ENCODE measurements at regions not wholly inside any gene's neighbourhood (a gene's known extent, or its start where the extent isn't known, plus 50 kb on each side); places are given as distances from the start of the nearest gene placed in this dataset.
"Not testable (repeated sequence)": the region's sequence is repeated elsewhere in the genome, so short reads cannot be mapped to it uniquely, and the experiment has no call there.

DNA sequence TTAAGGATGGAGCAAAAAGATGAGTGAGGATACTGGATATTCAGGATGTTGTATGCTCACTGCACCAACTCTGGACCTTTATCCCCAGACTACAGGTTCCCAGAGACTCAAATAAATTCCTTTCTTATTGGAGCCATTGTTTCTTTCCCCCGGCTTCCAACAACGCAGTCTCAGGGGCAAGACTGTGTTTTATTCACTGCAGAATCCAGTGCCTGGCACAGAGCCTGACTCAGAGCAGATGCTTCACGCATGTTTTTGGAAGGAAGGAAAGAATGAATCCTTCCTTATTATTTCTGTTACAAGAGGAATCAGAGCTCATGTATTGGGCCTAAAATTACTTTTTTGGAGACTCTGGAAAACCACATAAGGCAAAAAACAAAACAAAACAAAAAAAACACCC lies 96.0 kb upstream of the VGLL4 start:
- peak in 2 of 51 donors; percentile 3 to 6 for DNase-seq

DNA sequence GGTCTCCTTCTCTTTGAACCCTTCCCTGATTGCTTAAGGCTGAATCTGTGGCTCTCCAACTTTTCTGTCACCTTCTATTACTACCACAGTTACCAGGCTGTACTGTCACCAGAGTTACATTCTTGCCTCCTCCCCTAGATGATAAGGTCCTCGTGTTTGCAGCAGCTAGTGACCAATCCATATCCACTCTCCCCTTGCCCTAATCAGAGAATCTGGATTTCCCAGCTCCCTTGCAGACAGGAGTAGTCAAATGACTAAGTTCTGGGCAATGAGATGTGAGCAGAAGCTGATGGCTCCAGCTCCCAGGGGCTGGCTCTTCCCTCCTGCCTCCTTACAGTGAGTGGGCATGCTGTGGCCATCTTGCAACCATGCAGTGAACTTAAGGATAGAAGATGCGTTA lies 95.4 kb upstream of the VGLL4 start:
- no peak for DNase-seq

DNA sequence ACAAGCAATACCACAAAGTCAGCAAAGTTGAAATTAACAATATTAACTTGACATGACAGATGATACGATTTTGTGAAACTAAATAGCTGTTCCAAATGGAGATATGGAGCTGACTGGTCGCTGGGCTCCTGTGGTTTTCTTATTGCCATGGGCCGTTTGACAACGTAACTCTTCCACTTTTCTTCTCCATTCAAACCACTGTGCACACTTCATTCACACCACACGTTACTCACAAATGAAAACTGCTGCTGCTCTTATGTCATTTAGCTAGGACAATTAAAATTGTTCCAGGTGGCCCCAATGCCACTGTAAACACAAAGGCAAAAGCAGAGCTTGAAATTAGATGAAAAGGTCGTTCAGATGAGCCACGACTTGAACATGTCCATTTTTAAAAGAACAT lies 94.0 kb upstream of the VGLL4 start:
- DNase-seq: no peak

DNA sequence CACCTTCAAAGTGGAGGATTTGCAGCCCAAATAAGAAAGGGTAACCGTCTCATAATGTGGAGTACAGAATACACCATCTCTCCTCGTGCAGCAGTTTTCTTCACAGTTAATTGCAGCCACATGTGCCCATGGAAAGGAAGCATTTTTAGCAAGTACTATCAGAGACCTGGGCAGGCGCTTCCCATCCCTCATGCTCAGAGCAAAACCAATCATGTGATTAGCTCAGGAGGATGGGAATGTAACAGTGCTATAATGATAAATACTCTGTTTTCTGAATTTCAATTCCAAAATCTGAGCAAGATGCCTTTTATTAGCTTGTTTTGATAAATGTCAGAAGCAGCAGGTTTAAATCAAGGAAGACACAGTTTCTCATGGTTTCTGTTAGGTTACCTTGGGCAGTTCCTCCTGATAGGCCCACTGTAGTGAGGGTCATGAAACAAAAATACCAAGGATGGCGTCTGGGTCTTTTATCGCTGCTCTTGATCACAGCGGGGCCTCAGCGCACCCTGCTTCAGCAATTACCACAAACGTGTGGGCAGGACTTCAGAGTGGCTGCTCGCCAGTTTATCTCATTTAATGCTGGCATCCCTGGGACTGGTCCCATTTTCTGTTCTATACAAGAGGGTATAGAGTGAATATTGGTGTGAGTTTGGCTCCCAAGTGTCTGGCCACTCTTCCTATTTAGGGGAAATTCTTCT lies 92.6 kb upstream of the VGLL4 start:
- DNase-seq: no peak

DNA sequence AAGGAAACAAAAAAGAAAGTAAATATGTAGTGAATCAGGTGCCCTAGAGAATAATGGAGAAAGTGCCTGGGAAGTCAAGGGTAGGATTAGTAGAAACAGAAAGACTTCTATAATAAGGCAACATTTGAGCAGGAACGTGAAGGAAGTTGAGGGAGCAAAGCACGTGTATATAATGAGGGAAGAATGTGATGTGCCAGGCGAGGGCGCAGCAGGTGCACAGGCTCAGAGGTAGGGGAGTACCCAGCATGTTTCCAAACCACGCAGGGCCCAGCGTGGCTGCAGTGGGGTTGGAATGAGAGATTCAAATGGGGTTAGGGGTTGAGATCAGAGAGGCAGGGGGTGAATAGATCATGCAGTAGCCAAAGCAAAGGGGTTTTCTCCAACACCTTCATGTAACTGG lies 91.9 kb upstream of the VGLL4 start:
- no peak for DNase-seq

DNA sequence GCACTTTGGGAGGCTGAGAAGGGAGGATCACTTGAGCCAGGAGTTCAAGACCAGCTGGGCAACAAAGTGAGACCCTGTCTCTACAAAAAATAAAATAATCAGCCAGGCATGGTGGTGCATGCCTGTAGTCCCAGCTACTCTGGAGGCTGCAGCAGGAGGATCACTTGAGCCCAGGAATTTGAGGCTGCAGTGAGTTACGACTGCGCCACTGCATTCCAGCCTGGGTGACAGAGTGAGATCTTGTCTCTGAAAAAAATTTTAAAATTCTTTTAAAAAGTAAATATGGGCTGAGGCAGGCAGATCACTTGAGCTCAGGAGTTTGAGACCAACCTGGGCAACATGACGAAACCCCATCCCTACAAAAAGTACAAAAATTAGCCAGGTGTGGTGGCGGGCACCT lies 91.4 kb upstream of the VGLL4 start:
- DNase-seq: not testable (repeated sequence)

DNA sequence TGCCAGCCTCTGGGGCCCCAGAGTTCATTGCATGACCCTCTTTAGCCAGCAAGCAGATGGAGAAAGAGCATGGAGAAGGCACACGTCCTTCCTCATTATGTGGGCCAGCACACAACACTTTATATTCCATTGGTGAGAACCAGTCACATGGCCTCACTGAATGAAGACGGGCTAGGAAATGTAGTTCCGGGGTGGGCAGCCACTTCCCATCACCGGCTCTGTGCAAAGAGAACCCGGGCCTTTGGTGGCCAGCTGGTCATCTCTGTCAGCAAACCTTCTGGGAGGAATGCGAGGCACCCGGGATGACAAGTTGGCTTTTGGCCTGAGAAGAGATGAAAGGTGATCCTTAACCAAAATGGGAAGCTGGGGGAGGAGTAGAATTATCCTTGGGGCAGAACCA lies 90.2 kb upstream of the VGLL4 start:
- no peak for DNase-seq

DNA sequence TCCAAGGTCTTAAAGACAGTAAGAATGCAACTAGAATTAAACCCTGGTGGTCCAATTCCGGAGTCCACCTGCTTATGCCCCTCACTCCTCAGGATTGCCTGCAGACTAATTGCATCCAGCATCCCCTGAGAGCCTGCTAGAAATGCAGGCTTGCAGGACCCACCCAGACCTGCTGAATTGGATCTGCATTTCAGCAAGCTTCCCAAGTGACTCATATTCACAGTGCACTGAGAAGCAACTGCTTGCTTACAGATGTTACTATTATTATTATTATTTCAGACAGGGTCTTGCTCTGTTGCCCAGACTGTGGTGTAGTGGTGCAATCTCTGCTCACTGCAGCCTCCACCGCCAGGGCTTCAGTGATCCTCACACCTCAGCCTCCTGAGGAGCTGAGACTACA lies 83.5 kb upstream of the VGLL4 start:
- DNase-seq: no peak

DNA sequence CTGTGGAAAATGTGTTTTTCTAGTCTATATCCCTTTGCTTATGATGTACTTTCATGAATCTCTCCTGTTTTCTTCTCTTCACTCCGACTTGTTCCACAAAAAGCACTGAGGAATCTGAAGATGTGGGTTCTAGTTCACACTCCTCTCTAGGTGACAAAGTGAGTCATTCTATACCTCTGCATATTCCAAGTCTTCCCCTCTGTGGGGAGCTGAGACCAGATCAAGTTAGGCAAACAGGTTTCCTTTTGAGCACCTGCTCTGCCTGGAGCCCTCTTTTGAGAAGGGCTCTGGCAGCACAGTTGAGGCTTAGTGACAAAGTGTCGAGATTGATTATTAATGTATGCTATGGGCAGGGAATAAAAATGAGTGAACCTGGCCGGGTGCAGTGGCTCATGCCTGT lies 82.4 kb upstream of the VGLL4 start:
- no peak for DNase-seq

DNA sequence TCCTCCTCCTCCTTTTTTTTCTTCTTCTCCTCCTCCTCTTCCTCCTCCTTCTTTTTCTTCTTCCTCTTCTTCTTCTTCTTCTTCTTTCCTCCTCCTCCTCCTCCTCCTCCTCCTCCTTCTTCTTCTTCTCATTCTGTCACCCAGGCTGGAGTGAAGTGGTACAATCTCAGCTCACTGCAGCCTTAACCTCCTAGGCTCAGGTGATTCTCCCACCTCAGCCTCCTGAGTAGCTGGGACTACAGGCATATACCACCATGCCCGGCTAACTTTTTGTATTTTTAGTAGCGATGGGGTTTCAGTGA lies 81.6 kb upstream of the VGLL4 start:
- DNase-seq: not testable (repeated sequence)

DNA sequence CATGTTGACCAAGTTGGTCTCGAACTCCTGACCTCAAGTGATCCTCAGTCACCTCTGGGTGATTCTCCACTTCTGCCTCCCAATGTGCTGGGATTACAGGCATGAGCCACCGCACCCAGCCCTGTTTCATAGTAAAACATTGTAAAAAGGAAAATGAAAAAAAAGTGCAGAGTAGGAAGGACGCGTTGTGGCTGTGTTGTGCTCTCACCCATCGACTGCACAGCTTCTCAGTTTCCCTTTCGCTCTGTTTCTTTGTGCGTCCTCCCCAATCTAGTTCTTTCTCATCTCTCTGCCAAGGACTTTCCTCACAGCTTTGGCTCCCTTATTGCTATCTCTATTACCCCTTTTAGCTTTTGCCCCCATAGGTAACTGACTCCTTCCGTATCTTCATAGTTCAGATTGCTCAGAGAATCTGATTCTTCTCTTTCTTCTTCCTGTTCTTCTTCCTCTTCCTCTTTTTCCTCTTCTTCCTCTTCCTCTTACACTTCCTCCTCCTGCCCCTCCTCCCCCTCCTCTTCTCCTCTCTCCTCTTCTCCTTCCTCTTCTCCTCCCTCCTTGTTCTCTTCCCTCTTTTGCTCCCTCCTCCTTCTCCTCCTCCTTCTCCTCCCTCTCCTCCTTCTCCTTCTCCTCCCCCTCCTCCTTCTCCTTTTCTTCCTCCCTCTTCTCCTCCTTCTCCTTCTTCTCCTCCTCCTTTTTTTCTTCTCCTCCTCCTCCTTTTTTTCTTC lies 81.1 kb upstream of the VGLL4 start:
- DNase-seq: no peak

DNA sequence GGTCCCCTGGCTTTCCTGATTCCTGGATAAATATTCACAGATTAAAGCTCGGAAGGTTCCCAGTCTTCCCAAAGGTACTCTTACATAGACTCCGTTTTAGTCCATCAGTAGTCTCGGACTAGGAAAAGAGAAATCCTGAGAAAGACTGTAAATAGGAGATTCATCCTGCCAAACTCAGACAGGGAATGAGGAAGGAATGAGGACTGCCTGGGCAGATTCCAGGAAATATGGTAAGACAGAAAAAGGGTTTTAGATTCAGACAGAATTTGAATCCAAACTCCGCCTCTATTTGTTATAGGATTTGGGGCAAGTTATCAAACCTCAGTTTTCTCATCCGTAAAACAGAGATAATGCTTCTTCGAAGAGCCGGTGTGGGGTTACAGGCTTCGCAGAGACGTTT lies 77.8 kb upstream of the VGLL4 start:
- no peak for DNase-seq

DNA sequence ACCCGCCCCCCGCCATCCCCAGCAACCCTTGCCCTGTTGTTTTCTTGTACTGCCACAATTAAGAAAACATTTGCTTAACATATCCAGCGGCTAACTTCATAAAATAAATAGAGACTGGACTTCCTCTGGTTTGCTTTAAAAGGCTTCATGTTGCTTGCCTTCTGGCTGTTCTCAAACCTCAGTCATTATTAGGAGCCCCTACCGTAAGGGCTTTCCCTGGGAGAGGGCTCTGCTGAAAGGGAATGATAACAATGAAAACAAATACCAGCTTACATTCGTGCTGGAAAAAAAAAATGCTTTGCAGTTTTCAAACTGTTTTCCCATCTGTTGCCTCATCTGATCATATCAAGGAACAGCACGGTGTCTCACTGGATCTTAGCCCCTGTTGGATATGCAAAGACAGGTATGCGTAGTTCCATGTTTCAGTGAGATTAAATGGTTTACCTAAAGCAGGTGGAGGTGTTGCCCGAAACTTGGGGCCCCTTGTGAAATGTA lies 77.2 kb upstream of the VGLL4 start:
- DNase-seq: no peak

DNA sequence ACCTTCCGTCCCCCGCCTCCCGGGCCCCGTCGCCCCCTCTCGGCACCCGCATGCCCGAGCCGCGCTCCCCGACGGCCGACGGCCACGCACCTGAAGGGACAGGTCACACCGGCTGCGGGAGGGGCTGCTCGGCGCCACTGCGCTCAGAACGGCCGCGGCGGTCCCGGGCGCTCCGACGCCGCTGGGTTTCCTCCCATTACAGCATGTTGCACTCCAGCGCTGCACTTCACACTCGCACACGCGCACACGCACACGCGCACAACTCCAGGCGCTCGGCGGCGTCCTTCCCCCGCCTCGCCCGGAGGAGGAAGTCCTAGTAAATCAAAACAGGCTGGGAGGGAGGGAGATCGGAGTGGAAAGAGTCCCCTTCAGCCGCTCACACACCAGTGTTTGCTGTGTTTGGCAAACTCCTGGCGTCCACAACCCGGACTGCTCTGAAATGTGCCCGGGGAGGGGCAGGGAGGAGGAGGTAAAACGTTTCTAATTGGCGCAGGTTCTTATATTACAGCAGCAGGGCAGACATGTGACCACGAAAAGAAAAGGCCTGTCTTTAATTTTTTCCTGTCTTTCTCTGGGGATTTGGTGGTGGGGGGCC lies 76.7 kb upstream of the VGLL4 start:
- peak in 33 of 51 donors; percentile 4 to 61 (median 24) for DNase-seq

DNA sequence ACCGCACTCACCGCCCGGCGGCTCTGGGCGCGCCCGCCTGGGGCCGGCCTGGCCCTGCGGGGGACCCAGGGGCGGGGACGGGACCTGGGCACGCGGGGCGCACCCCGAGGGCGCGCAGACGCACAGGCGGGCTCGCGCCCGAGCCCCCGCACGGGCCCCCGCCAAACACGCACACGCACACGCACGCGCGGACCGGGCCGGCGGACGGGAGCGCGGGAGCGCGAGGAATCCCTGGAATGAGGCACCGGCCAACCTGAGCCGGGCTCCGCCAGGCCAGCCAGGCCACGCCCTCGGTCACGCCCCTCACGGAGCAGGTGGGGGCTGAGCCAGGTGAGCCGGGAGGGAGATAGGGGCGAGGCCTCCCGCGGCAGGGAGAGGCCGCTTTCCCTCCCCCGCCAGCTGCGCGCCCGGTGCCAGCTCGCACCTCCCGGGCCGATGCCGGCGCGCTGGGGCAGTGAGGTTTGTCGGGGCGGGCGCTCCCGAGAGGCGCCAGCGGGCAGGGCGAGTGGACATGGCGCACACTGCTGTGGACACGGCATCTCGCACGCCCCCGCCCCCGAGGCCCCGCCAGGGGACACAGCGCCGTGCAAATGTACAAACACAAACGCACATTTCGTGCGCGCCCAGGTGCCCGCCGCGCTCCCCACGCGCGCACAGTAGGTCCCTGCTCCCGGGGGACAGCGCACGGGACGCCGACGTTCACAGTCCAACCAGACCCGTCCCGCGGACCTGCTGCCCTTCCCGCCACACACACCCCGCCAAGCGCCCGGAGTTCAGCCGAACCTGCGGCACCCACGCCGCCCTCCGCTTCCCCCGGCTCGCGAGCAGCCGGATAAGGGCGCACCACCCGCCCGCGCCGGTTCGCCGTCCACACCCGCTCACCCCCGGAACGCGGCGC lies 75.9 kb upstream of the VGLL4 start:
- peak in 42 of 51 donors; percentile 4 to 74 (median 44) for DNase-seq

DNA sequence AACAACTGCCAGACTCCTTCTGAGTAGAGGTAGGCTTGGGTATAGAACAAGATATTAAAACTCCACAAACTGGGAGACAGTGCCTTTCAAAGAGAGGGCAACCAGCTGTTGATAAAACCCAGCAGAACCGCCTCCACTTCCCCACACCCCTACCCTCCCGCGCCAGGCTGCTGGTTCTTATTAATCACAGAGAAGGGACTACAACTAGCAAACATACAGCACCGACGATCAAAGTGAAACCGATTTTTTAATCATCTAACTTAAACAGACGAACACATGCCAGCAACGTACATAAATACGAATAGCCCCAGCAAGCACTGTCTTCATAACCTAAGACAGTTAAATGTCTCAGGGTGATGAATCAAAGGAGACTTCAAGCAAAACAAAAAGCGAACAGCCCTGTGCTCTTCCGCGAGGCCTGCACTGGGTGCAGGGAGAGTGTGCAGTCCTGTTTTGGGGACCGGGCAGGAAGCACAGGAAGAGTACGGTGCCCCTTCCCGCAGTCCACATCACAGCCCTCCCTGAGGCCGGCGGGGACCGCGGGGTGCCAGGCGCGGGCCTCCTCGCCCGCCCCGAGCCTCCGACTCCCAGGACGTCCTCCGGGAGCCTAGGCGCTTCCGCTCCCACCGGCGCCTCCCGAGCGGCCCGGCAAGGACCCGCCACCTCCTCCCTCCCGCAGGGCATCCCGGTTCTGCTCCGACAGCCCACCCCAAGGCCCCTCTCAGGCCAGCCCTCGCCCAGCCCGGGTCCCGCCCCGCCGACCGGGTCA lies 75.1 kb upstream of the VGLL4 start:
- DNase-seq: peak in 26 of 51 donors; percentile 2 to 68 (median 40)

DNA sequence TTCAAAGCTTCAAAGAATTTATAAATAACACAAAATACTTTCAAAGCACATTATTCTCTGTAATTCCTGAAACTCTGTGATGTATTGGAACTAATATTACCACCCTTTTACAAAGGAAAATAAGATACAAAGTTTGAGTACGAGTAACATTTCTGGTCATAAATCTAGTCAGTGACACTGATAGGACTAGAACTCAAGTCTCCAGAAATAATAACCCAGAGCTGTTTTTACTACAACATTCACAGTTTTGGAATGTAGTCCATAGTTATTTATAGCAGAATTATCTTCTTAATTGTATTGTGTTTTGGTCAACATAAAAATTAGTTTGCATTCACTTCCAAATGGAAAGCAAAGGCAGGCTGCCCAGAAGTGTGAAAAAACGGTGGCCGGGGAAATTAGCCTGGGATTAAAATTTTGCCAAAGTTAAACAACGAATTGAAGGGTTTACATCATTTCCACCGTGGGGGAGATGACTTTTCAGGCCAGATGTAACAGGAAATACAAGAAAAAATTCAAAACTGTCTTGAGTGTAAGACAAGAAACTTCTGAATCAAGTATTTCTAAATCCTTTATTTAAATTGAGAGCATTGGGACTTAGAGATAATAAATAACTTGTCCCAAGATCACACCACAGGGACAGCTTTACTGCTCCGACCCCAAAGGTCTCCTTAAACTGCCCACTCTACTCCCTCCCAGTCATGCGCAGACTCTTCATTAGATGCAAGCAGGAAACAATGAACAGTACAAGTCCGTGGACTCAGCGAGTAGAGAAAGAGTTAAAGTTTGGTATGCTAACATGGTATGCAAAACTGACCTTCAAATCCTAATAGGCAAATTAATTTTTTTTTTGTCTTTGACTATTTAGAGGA lies 74.3 kb upstream of the VGLL4 start:
- no peak for DNase-seq

DNA sequence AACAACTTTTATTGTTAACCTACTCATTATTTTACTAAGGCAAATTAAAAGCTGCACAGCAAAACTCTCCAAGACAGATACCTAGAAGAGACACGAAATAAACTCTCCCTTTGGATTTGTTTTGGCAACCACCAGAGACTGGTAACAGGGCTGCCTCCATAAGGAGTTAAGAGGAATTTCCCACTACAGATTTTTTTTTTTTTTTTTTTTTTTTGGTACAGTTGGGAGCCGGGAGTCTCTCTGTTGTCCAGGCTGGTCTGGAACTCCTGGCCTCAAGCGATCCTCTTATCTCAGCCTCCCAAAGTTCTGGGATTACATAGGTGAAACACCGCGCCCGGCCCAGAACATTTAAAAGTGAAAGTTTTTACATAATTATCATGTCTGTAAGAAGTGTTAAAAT lies 73.6 kb upstream of the VGLL4 start:
- DNase-seq: no peak

DNA sequence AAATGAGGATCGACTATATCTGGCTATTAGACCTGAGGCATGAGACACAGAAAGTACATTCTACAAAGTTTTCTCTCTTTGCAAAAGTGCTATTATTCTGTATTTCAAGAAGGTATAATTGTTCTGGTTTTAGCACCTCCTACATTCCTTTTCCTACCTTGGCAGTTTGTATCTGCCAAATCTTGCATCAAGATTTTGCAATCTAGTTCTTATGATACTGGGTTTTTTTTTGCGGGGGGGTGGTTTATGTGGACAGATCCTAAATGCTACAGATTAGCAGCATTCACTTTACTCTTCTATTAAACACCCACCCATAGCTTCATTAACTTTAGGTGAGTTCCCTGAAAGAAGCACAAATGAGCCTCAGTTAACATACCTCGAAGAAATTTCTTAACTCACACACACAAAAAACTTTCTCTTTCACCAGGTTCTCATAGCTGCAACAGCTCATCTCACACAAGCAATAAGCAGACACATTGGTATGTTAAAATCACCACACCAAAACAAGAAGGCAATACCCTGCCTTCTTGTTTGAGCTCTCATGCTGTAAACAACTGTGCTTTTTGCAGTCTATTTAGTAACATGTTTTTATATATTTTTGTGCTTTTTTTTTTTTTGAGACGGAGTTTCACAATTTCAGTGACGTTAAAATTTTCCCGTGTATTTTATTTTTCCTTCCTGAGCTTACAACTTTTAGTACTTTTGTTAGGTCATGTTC lies 73.0 kb upstream of the VGLL4 start:
- DNase-seq: no peak

Measured in hypothalamus (tissue), 51 donors.